Ovary (tissue), 7 donors: ENCODE measurements at regions not wholly inside any gene's neighbourhood (a gene's known extent, or its start where the extent isn't known, plus 50 kb on each side); places are given as distances from the start of the nearest gene placed in this dataset.

Source experiments
- DNase-seq, 5 donors: peaks; one replicate each; pipeline ENCODE4 v3.0.0-alpha.2; 2019 to 2020
- H3K27ac ChIP-seq, 2 donors: fragments of 200-600 bp; one replicate each; pipeline versions ENCODE4 v1.5.1 to v1.8.0; 2019 to 2022
- H3K27me3 ChIP-seq: fragments of 200-600 bp; one replicate; pipeline ENCODE4 v1.8.0; 2022
- H3K36me3 ChIP-seq: fragments of 200-600 bp; sonication (generic); one replicate; pipeline ENCODE4 v1.5.1; 2019
- H3K4me1 ChIP-seq: one replicate; pipeline ENCODE4 v1.8.1; 2013; ENCODE audit warnings: mild to moderate bottlenecking, moderate library complexity; ENCODE audit not compliant: insufficient read depth
- H3K4me3 ChIP-seq: fragments of 200-600 bp; sonication (generic); one replicate; pipeline ENCODE4 v1.5.1; 2017
- H3K9me3 ChIP-seq, 2 donors: fragments of 200-600 bp in 1 of 2; sonication (generic) in 1 of 2; one replicate each; pipeline versions ENCODE4 v1.5.1 to v1.8.1; 2013 to 2019; ENCODE audit warnings: mild to moderate bottlenecking in 1 of 2, moderate library complexity in 1 of 2
- CTCF ChIP-seq, 3 donors: fragments of 450-650 bp in 2 of 3; fragments of 200-600 bp in 1 of 3; IDR thresholded peaks; one replicate each; pipeline versions ENCODE4 v1.5.1 to v1.8.0; 2016 to 2022; ENCODE audit warnings: antibody characterized with exemption in 3 of 3, mild to moderate bottlenecking in 1 of 3
- EP300 ChIP-seq: sonication (generic); formaldehyde crosslinking; IDR thresholded peaks from one replicate; pipeline ENCODE4 v1.6.1; 2017; ENCODE audit warnings: antibody characterized with exemption
- POLR2A ChIP-seq: fragments of 450-650 bp; IDR thresholded peaks from one replicate; pipeline ENCODE4 v1.6.1; 2017; ENCODE audit warnings: antibody characterized with exemption, mild to moderate bottlenecking, moderate library complexity
- WGBS, 3 donors: extraction: QIAGEN DNeasy Blood & Tissue Kit in 1 of 3; methylation state at CpG; one replicate each; pipeline versions ENCODE4 v1.1.5 to v1.1.7; 2013 to 2017; 5-methylcytosine and 5-hydroxymethylcytosine counted together
- intact Hi-C, 4 donors: fragments of 100-400 bp; cut with DNase I; formaldehyde crosslinking; loops; one replicate each; pipeline versions ENCODE4 v1.11.0 to v1.15.1; 2022 to 2023
- donor health status: DM: no; HTN: no; CAD: no; lungs with moderate emphysema.
- donor health status: DM: no; HTN: no; CAD: no.
- donor health status: Bipolar disorder and iron deficiency.
- donor health status: DM: no; HTN: no; CAD: no.
- donor health status: DM: yes; HTN: yes; CAD: no.

GRCh38 chr3:22371607-22372291 is 620.7 kb upstream of the ZNF385D start:
- DNase-seq, result no peak
- intact Hi-C loops, result no loop called here
- no peak overlapping the region for H3K27ac ChIP-seq
- no peak overlapping the region for H3K4me3 ChIP-seq
- TF ChIP-seq CTCF (IDR thresholded peaks at IDR 0.05), result no peak
- TF ChIP-seq EP300, result no peak
- no peak for TF ChIP-seq POLR2A
- no peaks in the 10 kb centered on the region for H3K27me3 ChIP-seq
- H3K4me1 ChIP-seq, result peaks cover 4% of the 10 kb centered on the region
- WGBS, 3 donors, result 9 to 15% (median 9%) methylated on average over 23 of the region's 23 CpGs
- H3K9me3 ChIP-seq, result no peaks in the 10 kb centered on the region
- no peaks in the 10 kb centered on the region for H3K36me3 ChIP-seq

GRCh38 chr3:22372292-22373062 is 621.5 kb upstream of the ZNF385D start:
- TF ChIP-seq CTCF (IDR thresholded peaks at IDR 0.05) (no peak), POLR2A (no peak), EP300 (no peak)
- H3K9me3 ChIP-seq, result no peaks in the 10 kb centered on the region
- 1 to 2% (median 1%) methylated on average over 61 to 74 of the region's 74 CpGs for WGBS, 3 donors
- peaks cover 4% of the 10 kb centered on the region for H3K4me1 ChIP-seq
- H3K27me3 ChIP-seq, result no peaks in the 10 kb centered on the region
- peak overlapping the region; percentile 4 for H3K4me3 ChIP-seq
- no peaks in the 10 kb centered on the region for H3K36me3 ChIP-seq
- intact Hi-C loops, result no loop called here
- peak in 3 of 5 donors; percentile 7 to 32 (median 13) for DNase-seq
- no peak overlapping the region for H3K27ac ChIP-seq

- Histone ChIP-seq H3K4me3 (no peak overlapping the region), H3K4me1 (peaks cover 4% of the 10 kb centered on the region), H3K27me3 (no peaks in the 10 kb centered on the region), H3K9me3 (no peaks in the 10 kb centered on the region), H3K36me3 (no peaks in the 10 kb centered on the region), H3K27ac (no peak overlapping the region)
- 90 to 95% (median 94%) methylated on average over 5 of the region's 5 CpGs for WGBS, 3 donors
- intact Hi-C loops, result no loop called here
- no peak for DNase-seq
- TF ChIP-seq EP300 (no peak), POLR2A (no peak), CTCF (IDR thresholded peaks at IDR 0.05) (no peak)
Observed at GRCh38 chr3:22373182-22373581, 622.2 kb upstream of the ZNF385D start.

- Histone ChIP-seq H3K4me1 (peaks cover 4% of the 10 kb centered on the region), H3K36me3 (no peaks in the 10 kb centered on the region), H3K9me3 (no peaks in the 10 kb centered on the region), H3K27ac (no peak overlapping the region), H3K4me3 (no peak overlapping the region), H3K27me3 (no peaks in the 10 kb centered on the region)
- intact Hi-C loops, result no loop called here
- no peak for TF ChIP-seq CTCF (IDR thresholded peaks at IDR 0.05)
- TF ChIP-seq EP300, result no peak
- TF ChIP-seq POLR2A, result no peak
- WGBS, 3 donors, result 92 to 93% (median 93%) methylated on average over 3 of the region's 3 CpGs
- DNase-seq, result no peak
Observed at GRCh38 chr3:22373827-22374226, 622.8 kb upstream of the ZNF385D start.
